Amniotic epithelial cell (primary cell): ENCODE measurements at regions not wholly inside any gene's neighbourhood (a gene's known extent, or its start where the extent isn't known, plus 50 kb on each side); places are given as distances from the start of the nearest gene placed in this dataset.

ENCODE experiments used
- DNase-seq: peaks from one replicate; pipeline ENCODE4 v3.0.0-alpha.2; 2010; ENCODE audit warnings: low read depth

GRCh38 chr9:73565026-73565425 lies 413.4 kb downstream of the ANXA1 start:
- peak; percentile 70 for DNase-seq

GRCh38 chr9:73565833-73566465 lies 414.3 kb downstream of the ANXA1 start:
- peak; percentile 92 for DNase-seq

DNA sequence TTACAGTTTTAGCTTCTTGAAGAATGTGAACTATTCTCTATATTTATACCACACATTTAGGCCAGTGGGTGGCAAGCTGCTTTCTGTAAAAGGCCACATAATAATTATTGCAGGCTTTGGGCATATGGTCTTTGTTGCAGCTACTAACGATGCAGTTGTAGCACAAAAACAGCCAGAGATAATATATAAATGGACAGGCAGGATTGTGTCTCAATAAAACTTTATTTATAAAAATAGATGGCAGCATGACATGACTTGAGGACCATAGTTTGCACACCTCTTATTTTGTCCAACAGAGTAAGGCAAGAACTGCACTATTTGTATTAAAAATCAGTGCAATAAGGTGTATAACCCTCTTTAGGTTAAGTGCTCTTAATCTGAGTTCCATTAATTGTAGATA lies 415.0 kb downstream of the ANXA1 start:
- DNase-seq = no peak

GRCh38 chr9:73573235-73573634 lies 421.6 kb downstream of the ANXA1 start:
- no peak for DNase-seq

- DNase-seq = no peak
Measured at GRCh38 chr9:73575101-73576060, 423.7 kb downstream of the ANXA1 start.

DNA sequence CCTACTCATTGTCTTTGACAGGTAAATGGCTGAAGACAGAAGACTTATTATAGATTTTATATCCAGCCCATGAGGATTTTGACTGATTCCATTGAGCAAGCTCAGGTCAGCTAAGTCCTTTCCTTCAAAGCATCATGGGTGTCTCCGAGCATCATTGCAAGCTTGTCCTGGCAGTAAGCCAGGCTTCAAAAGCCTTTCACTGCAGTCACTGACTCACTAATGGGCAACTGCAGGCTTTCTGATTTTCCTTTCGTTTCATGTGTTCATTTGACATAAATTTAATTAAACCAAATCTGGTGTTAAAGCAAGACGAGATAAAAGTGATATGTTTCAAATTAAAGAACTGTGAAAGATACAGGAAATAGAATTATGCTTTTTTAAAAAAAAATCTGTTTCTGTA lies 426.2 kb downstream of the ANXA1 start:
- peak; percentile 76 for DNase-seq

GRCh38 chr9:73579823-73580222 lies 428.2 kb downstream of the ANXA1 start:
- DNase-seq = no peak

DNA sequence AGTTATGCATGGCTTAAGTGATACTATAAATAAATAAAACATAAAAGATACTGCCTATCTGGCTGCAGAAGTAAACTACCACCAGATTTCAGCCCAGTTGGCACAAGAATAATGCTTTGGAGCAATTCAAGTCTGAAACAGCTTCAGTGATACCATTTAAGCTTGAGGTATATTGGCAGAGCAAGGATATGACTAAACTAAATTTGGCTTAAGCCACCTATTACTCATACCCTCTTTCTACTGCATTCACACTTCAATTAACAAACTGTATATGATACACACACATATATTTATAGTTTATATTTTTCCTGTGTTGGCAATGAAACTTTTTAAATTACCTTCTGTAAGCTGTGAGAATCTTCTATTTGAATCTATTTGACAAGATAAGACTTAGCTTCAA lies 431.9 kb downstream of the ANXA1 start:
- DNase-seq = no peak

DNA sequence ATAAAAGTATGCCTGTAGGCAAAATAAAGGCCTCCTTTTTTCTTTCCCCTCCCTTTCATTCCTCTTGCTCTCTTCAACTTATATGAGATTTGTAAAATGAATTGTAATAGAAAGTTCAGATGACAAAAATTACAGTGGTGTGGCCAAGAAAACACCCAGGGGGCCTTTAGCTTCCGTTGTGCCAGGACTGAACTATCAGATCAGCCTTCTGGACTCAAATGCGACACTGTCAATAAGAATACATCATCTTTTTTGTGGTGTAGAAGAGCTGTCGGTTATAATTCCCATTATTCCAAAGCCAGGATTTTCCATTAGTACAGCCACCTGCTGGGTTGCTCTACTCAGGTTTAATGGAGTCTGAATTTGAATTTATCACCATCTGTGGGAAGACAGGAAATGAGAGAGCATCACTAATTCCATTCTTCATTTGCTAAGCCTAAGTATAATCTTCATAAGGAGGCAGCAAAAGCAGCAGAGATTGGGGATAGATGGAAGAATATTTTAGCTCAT lies 443.4 kb downstream of the ANXA1 start:
- no peak for DNase-seq

DNA sequence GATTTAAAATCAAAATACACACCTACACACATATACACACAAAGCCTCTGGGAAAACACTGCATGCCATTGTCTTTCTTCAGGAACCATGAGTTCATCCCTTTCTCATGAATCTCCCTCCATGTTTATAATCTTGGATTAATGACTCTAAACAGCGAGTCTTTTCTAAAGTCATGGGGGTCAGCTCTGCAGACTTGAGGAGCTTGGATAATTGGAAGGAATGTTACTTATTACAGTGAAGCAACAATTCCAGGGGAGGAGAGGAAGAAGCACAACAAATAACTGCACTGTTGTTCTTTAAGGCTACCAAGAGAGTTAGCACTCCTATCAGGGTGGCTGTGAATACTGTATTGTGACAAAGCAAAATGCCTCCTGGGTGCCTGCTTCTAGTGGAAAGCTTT lies 444.7 kb downstream of the ANXA1 start:
- DNase-seq = no peak

GRCh38 chr9:73597039-73597438 lies 445.4 kb downstream of the ANXA1 start:
- DNase-seq = no peak

GRCh38 chr9:73597771-73598170 lies 446.1 kb downstream of the ANXA1 start:
- no peak for DNase-seq

- peak; percentile 7 for DNase-seq
Measured at GRCh38 chr9:73609381-73609780, 457.7 kb downstream of the ANXA1 start.

- no peak for DNase-seq
Measured at GRCh38 chr9:73611032-73611431, 459.4 kb downstream of the ANXA1 start.

GRCh38 chr9:73613092-73613701 lies 461.5 kb downstream of the ANXA1 start:
- DNase-seq = peak; percentile 99

- DNase-seq = no peak
Measured at GRCh38 chr9:73615557-73615956, 463.9 kb downstream of the ANXA1 start.

- no peak for DNase-seq
Measured at GRCh38 chr9:73617586-73617985, 465.9 kb downstream of the ANXA1 start.

DNA sequence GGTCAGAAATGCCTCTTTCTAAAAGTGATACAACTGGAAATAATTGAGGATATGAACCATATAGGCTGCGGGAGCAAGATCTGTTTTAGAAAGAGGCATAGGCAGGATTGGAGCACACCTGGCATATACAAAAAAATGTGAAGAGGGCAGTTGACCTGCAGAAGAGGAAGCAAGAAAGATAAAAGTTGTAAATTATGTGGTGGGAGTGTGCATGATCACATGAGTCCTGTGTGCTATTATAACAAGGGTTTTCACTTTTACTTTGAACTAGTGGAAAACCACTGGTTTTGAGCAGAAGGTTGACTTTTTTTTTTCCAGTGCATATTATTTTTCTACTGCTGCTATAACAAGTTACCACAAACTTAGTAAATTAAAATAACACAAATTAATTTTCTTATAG lies 489.3 kb downstream of the ANXA1 start:
- no peak for DNase-seq

- DNase-seq = peak; percentile 79
Measured at GRCh38 chr9:73643379-73644013, 491.8 kb downstream of the ANXA1 start.

- no peak for DNase-seq
Measured at GRCh38 chr9:73647560-73647959, 495.9 kb downstream of the ANXA1 start.

- no peak for DNase-seq
Measured at GRCh38 chr9:73649552-73649951, 497.9 kb downstream of the ANXA1 start.

DNA sequence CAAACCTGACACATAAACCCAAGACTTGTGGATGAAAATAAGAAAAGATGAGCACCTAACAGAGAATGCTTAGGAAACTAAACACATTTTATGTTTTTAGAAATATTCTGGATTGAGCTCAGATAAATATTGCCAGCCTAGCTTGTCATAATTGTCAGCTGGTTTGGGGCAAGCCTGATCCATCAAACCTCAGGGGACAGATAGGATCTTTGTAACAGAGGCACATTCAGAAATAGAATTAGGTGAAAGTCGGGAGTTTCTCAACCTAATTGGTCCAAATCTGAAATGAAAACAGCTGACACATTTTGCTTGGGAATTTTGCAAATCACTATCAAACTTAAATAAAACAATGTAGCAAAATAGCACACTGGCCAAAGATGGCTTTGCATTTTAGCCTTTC lies 503.7 kb downstream of the ANXA1 start:
- DNase-seq = no peak
